HepG2 (cell line): ENCODE measurements at regions not wholly inside any gene's neighbourhood (a gene's known extent, or its start where the extent isn't known, plus 50 kb on each side); places are given as distances from the start of the nearest gene placed in this dataset.

Experiments used
- ATAC-seq: fragments of 200-7000 bp; cut with Tn5 transposase; 3 replicates; pipeline ENCODE4 v1.9.1; 2020; ENCODE audit warnings: mild to moderate bottlenecking, moderate library complexity
- BruUV-seq: library from RNA; stranded (reverse); fragments of 400-500 nt; replicated peaks from 2 replicates; lab custom pipeline; 2021; lab: Mats Ljungman, UMichigan
- CTCF ChIA-PET: fragments of 300-600 bp; formaldehyde crosslinking; extraction: SDS; loops from one replicate; lab custom pipeline; 2021; ENCODE audit warnings: low total read pairs, inconsistent platforms, low intra/inter-chr PET ratio; lab: Yijun Ruan, JAX
- POLR2A ChIA-PET: fragments of 350-600 bp; sonication (Branson Sonifier 250); formaldehyde crosslinking; loops from one replicate; lab custom pipeline; 2020; ENCODE audit warnings: antibody characterized with exemption, inconsistent platforms; lab: Yijun Ruan, JAX
- DNase-seq: peaks from one replicate; pipeline ENCODE4 v3.0.0-alpha.2; 2015; ENCODE audit warnings: low spot score
- FAIRE-seq: peaks from 3 replicates; lab custom pipeline; 2011; peaks lifted over from hg19 to GRCh38; lab: Jason Lieb, UNC
- H2AFZ ChIP-seq: one replicate; pipeline ENCODE4 v1.6.1; 2011; ENCODE audit warnings: low read length, inconsistent platforms
- H3K27ac ChIP-seq: fragments of 300-600 bp; 3 replicates; pipeline ENCODE4 v1.8.0; 2011; ENCODE audit warnings: mixed run types, mild to moderate bottlenecking, mixed read lengths, low read length, inconsistent platforms; ENCODE audit not compliant: insufficient read depth; ENCODE audit errors: extremely low read length
- H3K27me3 ChIP-seq, 2 experiments: fragments of 200-600 bp in 1 of 2; 2 replicates in 1 of 2; 3 replicates in 1 of 2; pipeline versions ENCODE4 v1.6.0 to v1.8.0; 2011; ENCODE audit warnings: low read length in 2 of 2, mild to moderate bottlenecking in 2 of 2, moderate library complexity in 2 of 2, inconsistent platforms in 1 of 2; ENCODE audit not compliant: insufficient read depth in 2 of 2, control insufficient read depth in 1 of 2
- H3K36me3 ChIP-seq, 2 experiments: fragments of 200-600 bp in 1 of 2; replicated peaks in 1 of 2; 2 replicates in 1 of 2; 3 replicates in 1 of 2; pipeline versions ENCODE4 v1.5.1 to v1.8.0; 2011; ENCODE audit warnings: low read length in 2 of 2, inconsistent platforms in 1 of 2; ENCODE audit not compliant: insufficient read depth in 2 of 2, control insufficient read depth in 1 of 2
- H3K4me1 ChIP-seq: 2 replicates; pipeline ENCODE4 v1.5.1; 2012; ENCODE audit warnings: low read length, inconsistent platforms; ENCODE audit not compliant: insufficient read depth
- H3K4me2 ChIP-seq: 2 replicates; pipeline ENCODE4 v1.6.0; 2011; ENCODE audit warnings: low read depth, low read length, inconsistent platforms
- H3K4me3 ChIP-seq, 3 experiments: fragments of 200-600 bp in 1 of 3; sonication (generic), shearing (Covaris generic) in 1 of 3; replicated peaks in 1 of 3; 2 replicates each; pipeline ENCODE4 v1.5.1; 2011 to 2016; ENCODE audit warnings: low read length in 3 of 3, inconsistent platforms in 2 of 3, low read depth in 2 of 3, mild to moderate bottlenecking in 2 of 3, control low read depth in 1 of 3, mixed read lengths in 1 of 3; ENCODE audit not compliant: insufficient read depth in 1 of 3
- H3K79me2 ChIP-seq: one replicate; pipeline ENCODE4 v1.6.1; 2011; ENCODE audit warnings: low read length, inconsistent platforms; ENCODE audit not compliant: insufficient read depth
- H3K9ac ChIP-seq: 2 replicates; pipeline ENCODE4 v1.6.0; 2011; ENCODE audit warnings: mild to moderate bottlenecking, low read depth, low read length, inconsistent platforms; ENCODE audit not compliant: insufficient read depth
- H3K9me3 ChIP-seq: 2 replicates; pipeline ENCODE4 v1.5.1; 2012; ENCODE audit warnings: mild to moderate bottlenecking, low read length
- H4K20me1 ChIP-seq: 2 replicates; pipeline ENCODE4 v1.6.0; 2011; ENCODE audit warnings: inconsistent platforms, mild to moderate bottlenecking, low read length, moderate library complexity; ENCODE audit not compliant: insufficient read depth
- AGO1 ChIP-seq: fragments of 200-400 bp; formaldehyde crosslinking; IDR thresholded peaks from 2 replicates; pipeline ENCODE4 v1.6.1; 2017; ENCODE audit warnings: mild to moderate bottlenecking, low read depth, low read length, moderate library complexity; ENCODE audit not compliant: poor library complexity, severe bottlenecking
- ARNTL ChIP-seq: sonication (generic); formaldehyde crosslinking; IDR thresholded peaks from 2 replicates; pipeline ENCODE4 v1.4.0; 2020; ENCODE audit warnings: mild to moderate bottlenecking, missing genetic modification reagents
- ATF7 ChIP-seq, 2 experiments: fragments of 450-650 bp in 1 of 2; sonication (generic) in 1 of 2; formaldehyde crosslinking in 1 of 2; IDR thresholded peaks; 2 replicates each; pipeline versions ENCODE4 v1.4.0 to v1.6.1; 2016 to 2020; ENCODE audit warnings: antibody characterized with exemption in 1 of 2, mild to moderate bottlenecking in 1 of 2, missing genetic modification reagents in 1 of 2
- ATM ChIP-seq: fragments of 450-650 bp; IDR thresholded peaks from 2 replicates; pipeline ENCODE4 v1.7.1; 2017; ENCODE audit warnings: mild to moderate bottlenecking, borderline replicate concordance
- BCL6 ChIP-seq: IDR thresholded peaks from 2 replicates; pipeline ENCODE4 v1.6.1; 2016; ENCODE audit warnings: missing genetic modification reagents, missing compliant biosample characterization
- CBX5 ChIP-seq: sonication (generic); formaldehyde crosslinking; IDR thresholded peaks from 2 replicates; pipeline ENCODE4 v1.4.0; 2020; ENCODE audit warnings: missing genetic modification reagents, borderline replicate concordance
- CENPX ChIP-seq: sonication (generic); formaldehyde crosslinking; IDR thresholded peaks from 2 replicates; pipeline ENCODE4 v1.9.0; 2021; ENCODE audit warnings: mild to moderate bottlenecking, missing genetic modification reagents, moderate library complexity
- CREBL2 ChIP-seq: sonication (generic); formaldehyde crosslinking; IDR thresholded peaks from 2 replicates; pipeline ENCODE4 v1.8.1; 2023; ENCODE audit warnings: missing genetic modification reagents, mild to moderate bottlenecking, borderline replicate concordance
- NFE2L2 ChIP-seq: fragments of 150-350 bp; IDR thresholded peaks from 2 replicates; pipeline ENCODE4 v1.6.1; 2014; ENCODE audit warnings: low read length
- NR2F6 ChIP-seq, 2 experiments: IDR thresholded peaks; 2 replicates each; pipeline ENCODE4 v1.6.1; 2016; ENCODE audit warnings: antibody characterized with exemption in 1 of 2, mild to moderate bottlenecking in 1 of 2
- RBAK ChIP-seq: sonication (generic); formaldehyde crosslinking; IDR thresholded peaks from 2 replicates; pipeline ENCODE4 v1.5.1; 2020; ENCODE audit warnings: mild to moderate bottlenecking, missing genetic modification reagents
- RFX3 ChIP-seq: IDR thresholded peaks from 2 replicates; pipeline ENCODE4 v1.6.1; 2016; ENCODE audit warnings: missing biosample characterization, missing genetic modification reagents
- SIN3A ChIP-seq: IDR thresholded peaks from 2 replicates; pipeline ENCODE4 v1.6.1; 2011; ENCODE audit warnings: low read depth, mild to moderate bottlenecking, control low read depth, low read length, borderline replicate concordance
- TMF1 ChIP-seq: sonication (generic); formaldehyde crosslinking; IDR thresholded peaks from 2 replicates; pipeline ENCODE4 v1.8.1; 2022; ENCODE audit warnings: low read depth, missing genetic modification reagents
- ZKSCAN5 ChIP-seq: sonication (generic); formaldehyde crosslinking; IDR thresholded peaks from 2 replicates; pipeline ENCODE4 v1.5.1; 2020; ENCODE audit warnings: mild to moderate bottlenecking, missing genetic modification reagents
- ZNF160 ChIP-seq: sonication (generic); formaldehyde crosslinking; IDR thresholded peaks from 2 replicates; pipeline ENCODE4 v1.8.0; 2022; ENCODE audit warnings: mild to moderate bottlenecking, inconsistent platforms, missing genetic modification reagents
- ZNF207 ChIP-seq: fragments of 450-650 bp; IDR thresholded peaks from 2 replicates; pipeline ENCODE4 v1.6.1; 2016; ENCODE audit warnings: antibody characterized with exemption, borderline replicate concordance
- ZNF639 ChIP-seq: conservative IDR thresholded peaks from 2 replicates; pipeline ENCODE4 v1.6.1; 2018; ENCODE audit warnings: missing genetic modification reagents
- ZSCAN30 ChIP-seq: sonication (generic); formaldehyde crosslinking; IDR thresholded peaks from 2 replicates; pipeline ENCODE4 v1.5.0; 2020; ENCODE audit warnings: mild to moderate bottlenecking, missing genetic modification reagents
- WGBS: methylation state at CpG from one replicate; pipeline ENCODE4 v1.1.6; 2017; ENCODE audit warnings: low lambda C conversion rate; 5-methylcytosine and 5-hydroxymethylcytosine counted together
- in situ Hi-C: cut with HindIII; loops from 2 replicates; pipeline ENCODE4 v1.10.0; 2017; ENCODE audit warnings: low pct_unique_long_range_greater_than_20kb; ENCODE audit not compliant: extremely low pct_ligation_motif_present
- intact Hi-C: fragments of 100-400 bp; cut with micrococcal nuclease; formaldehyde crosslinking; loops from one replicate; pipeline ENCODE4 v1.10.0; 2022; ENCODE audit not compliant: unreplicated experiment

- in situ Hi-C loops, result no loop called here
- 0 out of 5 replicates have a peak, but pooled peaks cover 1 to 6% of the 10 kb centered on the region in 2 experiments for H3K27me3 ChIP-seq
- no peaks in the 10 kb centered on the region for H3K36me3 ChIP-seq
- no peaks in the 10 kb centered on the region for H4K20me1 ChIP-seq
- no peak for TF ChIP-seq ZNF207
- no peak for TF ChIP-seq TMF1 (CRISPR knock-in tag)
- TF ChIP-seq CBX5, result no peak
- TF ChIP-seq NR2F6 (IDR thresholded peaks at IDR 0.05), result no peak
- no peak for TF ChIP-seq NR2F6 (CRISPR knock-in tag; IDR thresholded peaks at IDR 0.05)
- no peak for TF ChIP-seq ARNTL
- H3K27ac ChIP-seq, result no peak overlapping the region
- intact Hi-C loops, result loop anchor here (10.0 kb wide), 1 partner anchor 48 kb away; no protein-coding TSS in a partner anchor
- ATAC-seq (no peak), DNase-seq (no peak), FAIRE-seq (no peak)
- no peaks in the 10 kb centered on the region for H3K79me2 ChIP-seq
- WGBS, result 74% methylated on average over 8 of the region's 8 CpGs
- no peaks in the 10 kb centered on the region for H3K9me3 ChIP-seq
- no peak overlapping the region for H3K4me2 ChIP-seq
- H2AFZ ChIP-seq, result no peak overlapping the region
- peaks cover 44% of the 10 kb centered on the region for H3K4me1 ChIP-seq
- H3K9ac ChIP-seq, result no peak overlapping the region
- BruUV-seq, result no TSS peak
- no peak overlapping the region for H3K4me3 ChIP-seq
- ChIA-PET POLR2A (no interaction called here), CTCF (no interaction called here)
Observed at GRCh38 chr17:37842401-37842800, 81.8 kb upstream of the TBC1D3K start.

GRCh38 chr17:37841232-37841631, 83.0 kb upstream of the TBC1D3K start:
- intact Hi-C loops, result loop anchor here (10.0 kb wide), 1 partner anchor 46 kb away; no protein-coding TSS in a partner anchor
- 21% methylated on average over 1 of the region's 1 CpG for WGBS
- Histone ChIP-seq H3K79me2 (no peaks in the 10 kb centered on the region), H3K9ac (no peak overlapping the region), H3K4me3 (no peak overlapping the region), H3K27ac (no peak overlapping the region), H3K4me1 (peaks cover 36% of the 10 kb centered on the region), H3K9me3 (no peaks in the 10 kb centered on the region), H3K4me2 (no peak overlapping the region), H2AFZ (no peak overlapping the region), H4K20me1 (no peaks in the 10 kb centered on the region), H3K36me3 (no peaks in the 10 kb centered on the region), H3K27me3 (0 out of 5 replicates have a peak, but pooled peaks cover 1 to 6% of the 10 kb centered on the region in 2 experiments)
- DNase-seq, result no peak
- ChIA-PET CTCF (no interaction called here), POLR2A (no interaction called here)
- no peak for ATAC-seq
- in situ Hi-C loops, result no loop called here
- no TSS peak for BruUV-seq
- FAIRE-seq, result no peak
- TF ChIP-seq ZNF160 (no peak), ATF7 (IDR thresholded peaks at IDR 0.05) (no peak), ATF7 (CRISPR knock-in tag; IDR thresholded peaks at IDR 0.05) (no peak), ZNF639 (no peak), ATM (no peak), RBAK (CRISPR knock-in tag) (no peak), CENPX (CRISPR knock-in tag) (no peak), SIN3A (no peak), NFE2L2 (no peak), BCL6 (CRISPR knock-in tag) (no peak), ZKSCAN5 (no peak), AGO1 (no peak), ZSCAN30 (CRISPR knock-in tag) (no peak), CREBL2 (CRISPR knock-in tag) (no peak), RFX3 (CRISPR knock-in tag) (no peak)
